Pulmonary artery endothelial cell (primary cell): ENCODE measurements at regions not wholly inside any gene's neighbourhood (a gene's known extent, or its start where the extent isn't known, plus 50 kb on each side); places are given as distances from the start of the nearest gene placed in this dataset.

Experiments used
- DNase-seq: peaks from one replicate; pipeline ENCODE4 v3.0.0-alpha.2; 2011; ENCODE audit warnings: low read depth, low spot score

DNA sequence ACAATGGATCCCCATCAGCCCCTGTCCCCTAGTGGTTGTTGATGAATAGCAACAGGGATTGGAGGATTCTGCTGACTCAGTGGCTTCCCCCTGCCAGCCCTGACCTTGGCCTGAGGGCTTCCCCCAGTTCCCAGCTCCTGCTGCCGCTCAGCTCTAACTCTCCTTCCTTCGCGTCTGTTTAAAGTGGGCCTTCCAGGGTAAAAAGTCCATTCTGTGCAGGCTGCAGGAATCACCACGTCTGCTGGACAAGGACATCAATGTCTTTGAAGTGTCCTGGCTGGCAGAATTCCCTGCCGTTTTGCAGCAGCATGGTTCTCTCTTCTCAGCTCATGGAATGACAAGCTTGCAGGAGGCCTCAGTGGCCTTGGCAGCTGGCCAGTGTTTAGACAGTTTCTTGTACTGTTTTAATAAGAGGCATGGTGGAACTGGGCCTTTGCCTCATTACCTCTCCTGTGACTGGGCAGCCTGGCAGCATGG lies 152.5 kb upstream of the STX18 start:
- no peak for DNase-seq

DNA sequence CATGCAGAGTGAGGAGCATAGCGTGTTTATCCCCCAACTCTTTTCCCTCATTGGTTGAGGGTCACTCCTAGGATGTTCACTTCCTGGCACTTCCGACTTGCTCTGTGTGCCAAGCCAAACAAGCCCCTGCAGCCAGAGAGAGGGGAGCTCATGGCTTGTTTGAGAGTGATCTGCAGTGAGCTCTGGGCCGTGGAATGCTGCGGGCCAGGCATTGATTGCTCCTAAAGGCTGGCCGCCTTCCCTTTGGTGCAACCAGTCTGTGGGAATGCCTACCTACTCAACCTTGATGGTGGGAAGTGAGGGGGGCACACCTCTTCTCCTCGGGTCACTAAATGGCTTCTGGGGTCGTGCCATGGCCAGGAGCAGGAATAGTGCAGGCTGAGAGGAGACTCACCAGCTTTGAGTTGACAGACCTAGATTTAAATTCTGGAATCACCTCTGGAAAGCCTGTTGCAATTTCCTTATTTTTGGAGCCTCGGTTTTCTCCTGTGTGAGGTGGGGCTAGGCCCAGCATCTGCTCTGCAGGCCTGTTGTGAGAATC lies 152.0 kb upstream of the STX18 start:
- no peak for DNase-seq

GRCh38 chr4:4693258-4693657 lies 151.4 kb upstream of the STX18 start:
- no peak for DNase-seq

- DNase-seq = no peak
These were observed 149.0 kb upstream of the STX18 start for GRCh38 chr4:4690854-4691253.

- DNase-seq = no peak
These were observed 148.0 kb upstream of the STX18 start for GRCh38 chr4:4689694-4690440.

DNA sequence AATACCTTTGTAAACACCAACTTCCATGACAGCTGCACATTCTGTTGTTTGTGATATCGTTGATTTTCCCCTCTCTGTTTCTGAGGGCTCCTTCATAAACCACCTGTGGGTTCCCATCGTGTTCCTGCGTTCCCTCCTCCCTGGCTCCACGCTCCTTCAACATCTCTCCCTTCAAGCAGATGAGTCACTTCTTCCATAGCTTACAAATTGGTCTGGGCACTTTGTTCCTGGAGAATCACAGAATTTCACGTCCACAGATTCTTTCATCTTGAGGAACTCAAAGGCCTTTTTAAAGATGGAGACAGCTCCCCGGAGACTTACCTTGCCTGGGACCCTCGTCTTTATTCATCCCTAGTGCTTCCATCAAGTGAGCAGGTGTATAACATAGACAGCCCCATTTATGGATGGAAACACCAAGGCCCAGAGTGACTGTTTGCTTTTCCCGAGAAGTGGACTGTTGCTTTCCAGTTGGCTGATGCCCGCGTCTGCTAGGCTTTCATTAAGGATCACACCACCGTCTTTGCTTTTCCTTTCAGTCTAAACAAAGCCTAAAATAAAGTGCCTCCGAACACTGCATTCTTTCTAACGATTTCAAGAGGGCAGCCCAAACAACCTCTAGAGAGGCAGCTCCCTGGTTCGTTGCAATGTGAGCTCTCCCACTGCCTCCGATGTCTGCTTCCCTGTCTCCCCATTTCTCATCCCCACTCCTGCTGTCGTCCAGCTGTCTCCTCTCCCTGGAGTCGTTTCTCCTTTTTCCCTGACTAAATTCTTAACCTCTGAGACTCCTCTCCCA lies 146.3 kb upstream of the STX18 start:
- no peak for DNase-seq

DNA sequence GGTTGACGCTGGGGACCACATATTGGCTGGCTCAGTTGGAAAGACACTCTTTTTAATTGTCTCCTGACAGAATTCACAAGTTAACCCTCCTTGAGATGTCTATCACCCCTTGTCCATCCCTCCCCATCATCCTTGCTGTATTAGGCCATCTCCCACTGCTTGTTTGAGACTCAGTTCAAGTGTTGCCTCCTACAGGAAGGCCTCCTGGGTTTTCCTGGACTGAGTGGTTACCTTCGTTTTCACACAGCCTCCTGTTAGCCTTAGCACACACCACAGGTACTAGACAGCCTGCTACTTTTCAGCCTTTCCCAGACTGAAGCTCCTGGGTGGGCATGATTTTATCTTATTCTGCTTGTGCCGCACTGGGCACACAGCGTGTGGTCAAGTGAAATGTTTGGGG lies 145.3 kb upstream of the STX18 start:
- no peak for DNase-seq

DNA sequence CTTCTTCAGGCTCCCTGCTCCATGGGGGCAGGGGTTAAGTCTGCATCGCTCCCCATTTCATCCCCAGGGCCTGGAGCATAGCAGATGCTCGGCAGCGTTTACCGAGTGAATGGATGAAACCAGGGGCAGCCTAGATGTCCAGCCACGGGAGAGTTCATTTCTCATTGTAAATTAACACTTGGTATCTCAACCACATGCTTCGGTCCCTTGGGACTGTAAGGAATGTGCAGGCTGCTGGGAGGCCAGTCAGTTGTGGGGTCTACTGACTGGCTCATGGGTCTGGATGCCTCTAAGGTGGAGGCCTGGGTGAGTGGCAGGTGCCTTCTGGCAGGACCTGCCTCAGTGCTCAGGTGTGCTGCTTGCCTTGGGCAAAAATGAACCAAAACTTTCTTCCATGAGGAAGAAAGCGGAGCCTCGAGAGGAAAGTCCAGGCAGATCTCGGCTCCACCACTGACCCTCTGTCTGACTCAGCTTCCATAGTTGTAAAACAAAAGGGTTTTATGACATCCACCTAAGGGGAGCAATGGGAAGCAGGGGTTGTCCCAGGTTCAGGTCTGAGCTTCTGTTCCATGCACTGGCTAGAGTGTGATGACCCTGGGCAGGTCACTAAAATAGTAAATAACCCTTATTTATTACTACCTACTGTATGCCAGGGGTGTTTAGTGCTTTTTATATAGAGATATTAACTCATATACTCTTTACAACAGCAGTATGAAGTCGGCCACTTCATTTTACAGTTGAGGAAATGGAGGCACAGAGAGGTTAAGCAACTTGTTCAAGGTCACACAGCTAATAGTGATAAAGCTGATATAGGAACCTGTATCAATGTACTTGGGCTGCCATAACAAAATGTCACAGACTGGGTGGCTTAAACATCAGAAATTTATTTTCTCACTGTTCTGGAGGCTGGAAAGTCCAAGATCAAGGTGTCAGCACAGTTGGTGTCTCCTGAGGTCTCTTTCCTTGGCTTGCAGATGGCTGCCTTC lies 144.3 kb upstream of the STX18 start:
- no peak for DNase-seq

- no peak for DNase-seq
These were observed 139.8 kb upstream of the STX18 start for GRCh38 chr4:4681653-4682052.

GRCh38 chr4:4680758-4681157 lies 138.9 kb upstream of the STX18 start:
- DNase-seq = no peak

- no peak for DNase-seq
These were observed 138.4 kb upstream of the STX18 start for GRCh38 chr4:4680243-4680642.

DNA sequence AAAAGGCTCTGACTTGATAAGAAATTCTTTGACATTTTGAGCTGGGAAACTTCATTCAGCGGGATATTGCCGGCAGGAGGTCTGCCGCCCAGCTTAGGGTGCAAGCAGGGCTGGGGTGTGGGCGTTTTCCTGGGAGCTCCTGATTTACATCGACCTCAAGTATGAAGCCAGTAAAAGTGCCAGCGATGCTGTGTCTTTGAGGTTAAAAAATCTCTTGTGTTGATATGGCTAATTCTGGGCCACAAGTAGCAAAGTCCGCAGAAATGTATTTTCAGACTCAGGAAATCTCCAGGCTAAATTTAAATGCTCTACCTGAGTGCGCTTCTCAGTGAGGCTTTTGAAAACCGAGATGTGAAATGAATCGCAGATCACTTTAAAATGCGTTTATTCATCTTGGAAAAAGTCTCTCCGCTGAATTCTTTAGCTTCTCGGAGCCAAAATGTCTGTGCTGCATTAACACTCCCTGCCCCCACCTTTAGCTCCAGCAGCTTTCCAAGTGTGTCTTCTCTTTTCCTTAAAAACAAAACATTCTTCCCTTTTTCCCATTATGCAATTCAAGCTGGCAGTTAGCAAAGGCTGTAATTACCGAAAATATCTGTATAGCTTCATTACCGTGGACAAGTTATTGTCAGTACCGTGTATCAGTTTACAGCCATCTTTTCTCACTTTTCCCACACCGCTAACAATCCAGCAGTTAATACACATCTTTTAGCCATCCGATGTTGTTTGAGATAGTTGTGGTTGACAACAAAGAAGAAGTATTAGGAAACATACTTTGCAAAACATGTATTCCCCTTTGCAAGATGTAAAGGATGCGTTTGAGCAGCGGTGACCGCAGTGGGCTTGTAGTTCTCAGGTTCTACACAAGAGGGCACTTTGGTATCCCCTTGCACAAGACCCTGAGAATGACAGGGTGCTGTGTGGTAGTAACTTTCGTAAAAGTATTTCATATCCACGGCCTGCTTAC lies 136.0 kb upstream of the STX18 start:
- no peak for DNase-seq

GRCh38 chr4:4675641-4676040 lies 133.8 kb upstream of the STX18 start:
- DNase-seq = no peak

- no peak for DNase-seq
These were observed 133.3 kb upstream of the STX18 start for GRCh38 chr4:4675051-4675581.

- DNase-seq = no peak
These were observed 131.2 kb upstream of the STX18 start for GRCh38 chr4:4673070-4673469.

GRCh38 chr4:4672402-4672801 lies 130.6 kb upstream of the STX18 start:
- no peak for DNase-seq

DNA sequence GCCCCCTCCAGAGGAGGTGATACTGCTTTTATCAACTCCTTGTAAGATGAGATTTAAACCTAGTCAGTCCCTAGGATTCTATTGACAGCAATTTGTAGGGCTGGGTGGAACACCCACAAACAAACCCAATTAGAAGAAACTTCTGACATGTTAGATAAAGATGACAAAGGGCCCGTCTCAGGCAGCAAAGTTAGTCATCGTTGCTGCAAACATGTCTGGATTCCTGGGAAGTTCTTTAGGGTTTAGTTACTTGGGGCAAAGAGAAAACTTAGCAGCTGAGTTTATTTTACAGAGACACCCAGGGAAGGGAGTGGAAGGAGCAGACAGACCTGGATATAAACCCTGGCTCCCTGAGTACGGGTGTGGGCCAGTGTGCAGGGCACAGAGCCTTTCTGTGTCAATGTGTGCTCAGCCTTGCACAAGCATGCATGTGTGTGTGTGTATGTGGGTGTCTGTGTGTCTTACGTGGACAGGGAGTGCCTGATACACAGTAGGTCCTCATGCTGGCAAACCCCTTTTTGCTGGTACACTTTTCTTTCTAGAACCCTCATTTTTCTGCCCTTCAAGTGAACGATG lies 130.0 kb upstream of the STX18 start:
- DNase-seq = no peak

DNA sequence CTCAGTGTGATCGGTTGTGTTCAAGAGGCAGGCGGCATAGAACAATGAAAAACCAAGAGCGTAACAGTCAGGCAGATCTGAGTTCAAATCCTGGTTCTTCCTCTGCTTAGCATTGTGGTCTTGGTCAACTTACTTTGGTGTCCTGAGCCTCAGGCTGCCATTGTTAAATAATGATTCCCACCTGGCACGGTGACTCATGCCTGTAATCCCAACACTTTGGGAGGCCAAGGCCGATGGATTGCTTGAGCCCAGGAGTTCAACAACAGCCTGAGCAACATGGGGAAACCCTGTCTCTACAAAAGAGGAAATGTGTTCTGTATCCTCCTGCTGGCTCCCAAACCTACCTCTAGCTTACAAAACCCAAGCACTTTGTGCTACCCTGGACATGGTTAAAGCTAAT lies 129.0 kb upstream of the STX18 start:
- DNase-seq = no peak

- DNase-seq = no peak
These were observed 126.7 kb upstream of the STX18 start for GRCh38 chr4:4668355-4669210.
